GM21529 (cell line): ENCODE measurements at regions not wholly inside any gene's neighbourhood (a gene's known extent, or its start where the extent isn't known, plus 50 kb on each side); places are given as distances from the start of the nearest gene placed in this dataset.
"Not testable (repeated sequence)": the region's sequence is repeated elsewhere in the genome, so short reads cannot be mapped to it uniquely, and the experiment has no call there.

ENCODE experiments used
- ATAC-seq: cut with Tn5 transposase; IDR thresholded peaks from one replicate; pipeline ENCODE4 v1.9.1; 2021; ENCODE audit not compliant: unreplicated experiment

DNA sequence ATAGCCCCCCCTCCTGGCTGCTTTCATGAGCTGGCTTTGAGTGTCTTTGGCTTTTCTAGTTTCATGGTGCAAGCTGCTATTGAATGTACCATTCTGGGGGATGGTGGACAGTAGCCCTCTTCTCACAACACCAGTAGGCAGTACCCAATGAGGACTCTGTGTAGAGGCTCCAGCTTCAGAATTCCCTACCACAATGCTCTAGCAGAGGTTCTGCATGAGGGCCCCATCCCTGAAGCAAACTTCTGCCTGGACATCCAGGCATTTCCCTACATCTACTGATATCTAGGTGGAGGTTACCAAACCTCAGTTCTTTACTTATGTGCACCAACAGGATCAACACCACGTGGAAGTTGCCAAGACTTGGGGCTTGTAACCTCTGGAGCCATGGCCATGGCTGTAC is 1742.9 kb downstream of the SI start:
- ATAC-seq, result no peak

DNA sequence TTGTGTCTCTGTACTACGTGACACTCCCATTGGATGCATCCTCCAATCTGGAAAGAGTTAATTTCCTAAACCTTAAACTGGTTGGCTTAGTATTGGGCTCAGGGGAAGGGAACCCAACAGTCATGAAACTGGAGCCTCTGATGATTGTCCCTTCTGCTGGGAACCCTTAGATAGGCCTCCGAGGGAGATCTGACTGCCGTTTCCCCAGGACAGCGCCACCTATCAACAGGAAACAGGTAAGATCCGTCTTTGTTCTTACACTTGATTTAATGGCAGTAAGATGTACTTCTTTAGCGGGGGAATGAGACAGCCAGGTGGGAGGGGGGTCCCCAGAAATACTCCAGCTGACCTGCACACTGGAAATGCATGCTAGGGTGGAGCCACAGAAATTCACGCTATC is 1749.6 kb downstream of the SI start:
- ATAC-seq, result no peak

GRCh38 chr3:163327086-163327485 is 1751.2 kb downstream of the SI start:
- no peak for ATAC-seq

DNA sequence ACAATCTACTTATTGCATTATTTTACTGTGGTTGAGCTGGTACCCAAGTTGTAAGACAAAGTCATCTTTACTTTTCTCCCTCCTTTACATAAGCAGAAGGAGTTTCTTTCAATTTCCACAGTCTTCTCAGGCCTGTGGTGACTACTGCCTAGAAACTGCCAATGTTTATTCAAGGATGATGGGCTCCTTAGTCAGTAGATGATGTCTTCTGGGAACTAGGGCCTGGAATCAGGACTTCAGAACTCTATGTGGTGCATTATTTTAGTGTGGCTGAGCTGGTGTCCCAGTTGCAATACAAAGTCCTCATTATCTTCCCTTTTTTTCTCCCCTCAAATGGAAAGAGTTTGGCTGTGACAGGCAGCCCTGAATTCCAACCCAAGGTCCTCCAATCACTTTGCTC is 1762.5 kb downstream of the SI start:
- no peak for ATAC-seq

DNA sequence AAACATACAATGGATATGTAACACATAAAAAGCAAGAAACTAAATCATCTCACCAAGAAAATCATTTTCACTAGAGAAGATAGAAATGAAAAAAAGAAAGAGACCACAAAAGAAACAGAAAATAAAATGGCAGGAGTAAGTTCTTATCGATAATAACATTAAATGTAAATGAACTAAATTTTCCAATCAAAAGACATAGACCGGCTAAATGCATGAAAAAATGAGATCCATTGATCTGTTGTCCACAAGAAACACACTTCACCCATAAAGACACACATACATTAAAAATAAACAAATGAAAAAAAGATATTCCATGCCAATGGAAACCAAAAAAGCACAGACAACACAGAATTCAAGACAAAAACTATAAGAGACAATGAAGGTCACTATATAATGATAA is 1771.9 kb downstream of the SI start:
- ATAC-seq, result no peak

DNA sequence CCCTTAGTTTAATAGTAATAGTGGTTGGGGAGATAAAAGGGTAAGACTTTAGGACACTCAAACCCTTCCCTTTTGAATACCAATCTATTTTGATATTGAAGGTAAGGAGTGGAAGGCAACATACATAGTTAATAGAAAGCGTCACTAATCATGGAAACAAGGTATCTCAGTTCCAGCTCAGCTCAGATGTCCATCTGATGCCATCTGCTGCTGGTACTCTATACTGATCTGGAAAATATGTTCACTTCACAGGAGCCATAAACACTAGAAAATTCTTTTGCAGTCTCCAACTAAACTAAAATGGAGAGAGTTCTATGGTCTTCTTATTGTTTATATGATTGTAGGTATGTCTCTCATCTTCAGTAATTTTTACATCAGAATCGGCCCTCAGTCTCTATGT is 1777.1 kb downstream of the OTOL1 start:
- ATAC-seq, result no peak

GRCh38 chr3:163266731-163267130 is 1770.1 kb downstream of the OTOL1 start:
- ATAC-seq, result no peak

GRCh38 chr3:163261618-163262017 is 1765.0 kb downstream of the OTOL1 start:
- ATAC-seq, result no peak

GRCh38 chr3:163261056-163261455 is 1764.4 kb downstream of the OTOL1 start:
- ATAC-seq, result no peak

GRCh38 chr3:163218336-163218735 is 1721.7 kb downstream of the OTOL1 start:
- ATAC-seq, result no peak

- ATAC-seq, result no peak
Measured at GRCh38 chr3:163213838-163214237, 1717.2 kb downstream of the OTOL1 start.

DNA sequence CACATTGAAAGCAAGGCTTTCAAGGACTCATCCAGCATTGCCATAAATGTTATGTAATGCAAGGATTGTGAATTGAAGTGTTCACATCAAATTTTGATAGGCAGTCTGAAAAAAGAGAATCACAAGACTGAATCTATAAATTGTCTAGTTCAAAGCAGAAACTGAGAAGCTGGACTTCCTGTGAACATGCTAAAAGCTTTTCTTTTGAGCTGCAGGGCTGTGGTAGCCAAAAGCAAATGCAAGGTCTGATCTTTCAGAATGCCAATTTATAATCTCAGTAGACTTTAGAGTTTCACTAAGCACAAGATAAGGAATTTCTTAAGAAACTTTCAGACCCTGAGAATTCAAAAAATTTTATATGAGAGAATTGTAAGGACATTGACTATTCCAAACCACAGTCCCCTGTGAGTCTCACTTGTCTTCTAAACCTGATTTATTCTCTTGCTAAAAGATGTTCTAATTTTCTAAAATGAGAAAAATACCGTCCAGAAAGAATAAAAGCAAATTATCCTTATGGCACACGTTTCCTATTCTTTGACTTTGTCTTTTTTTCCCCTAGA is 1700.3 kb downstream of the OTOL1 start:
- no peak for ATAC-seq

- ATAC-seq, result no peak
Measured at GRCh38 chr3:163196245-163196644, 1699.6 kb downstream of the OTOL1 start.

DNA sequence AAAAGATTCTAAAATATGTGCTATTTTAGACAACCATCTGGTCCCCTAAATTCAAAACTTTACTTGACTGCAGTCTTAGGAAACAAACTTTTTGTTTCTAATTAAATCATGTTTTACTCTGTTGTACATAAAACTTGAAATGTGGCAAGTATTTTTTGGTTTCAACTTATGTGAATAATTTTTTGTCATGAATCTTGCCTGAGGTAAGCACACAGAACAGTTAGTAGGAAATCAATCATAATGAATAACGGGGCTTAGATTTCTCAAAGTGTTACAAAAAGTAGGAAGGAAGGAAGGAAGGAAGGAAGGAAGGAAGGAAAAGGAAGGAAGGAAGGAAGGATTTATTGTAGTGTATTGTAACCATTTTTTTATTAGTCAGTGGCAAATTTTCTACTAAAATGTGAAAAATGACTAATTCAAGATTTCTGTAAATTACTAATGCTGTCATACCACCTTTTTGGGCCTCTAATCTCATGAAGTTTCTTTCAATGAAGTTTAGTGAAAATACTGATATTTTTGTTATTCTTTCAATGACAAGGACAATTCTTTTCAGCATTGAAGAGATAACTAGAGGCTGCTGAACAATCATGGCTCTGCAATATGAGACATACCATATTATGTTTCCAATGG is 1689.2 kb downstream of the OTOL1 start:
- no peak for ATAC-seq

DNA sequence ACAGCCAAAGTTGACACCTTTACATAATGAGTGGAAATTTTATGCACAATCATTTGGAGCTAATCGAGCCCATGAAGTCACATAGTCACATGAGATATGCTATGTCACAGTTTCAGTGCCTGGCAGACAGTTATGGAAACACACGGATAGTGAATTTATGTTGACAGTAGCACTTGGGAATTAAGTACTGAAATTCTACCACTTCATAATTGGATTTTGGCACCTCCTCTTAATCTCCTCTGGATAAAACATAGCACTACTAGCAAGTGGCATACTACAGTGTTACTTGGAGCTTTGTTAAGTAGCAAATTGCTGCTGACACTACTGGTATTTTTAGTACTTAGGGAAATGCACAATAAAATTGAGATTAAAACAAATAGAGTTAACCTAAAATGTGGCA is 1679.4 kb downstream of the OTOL1 start:
- no peak for ATAC-seq

DNA sequence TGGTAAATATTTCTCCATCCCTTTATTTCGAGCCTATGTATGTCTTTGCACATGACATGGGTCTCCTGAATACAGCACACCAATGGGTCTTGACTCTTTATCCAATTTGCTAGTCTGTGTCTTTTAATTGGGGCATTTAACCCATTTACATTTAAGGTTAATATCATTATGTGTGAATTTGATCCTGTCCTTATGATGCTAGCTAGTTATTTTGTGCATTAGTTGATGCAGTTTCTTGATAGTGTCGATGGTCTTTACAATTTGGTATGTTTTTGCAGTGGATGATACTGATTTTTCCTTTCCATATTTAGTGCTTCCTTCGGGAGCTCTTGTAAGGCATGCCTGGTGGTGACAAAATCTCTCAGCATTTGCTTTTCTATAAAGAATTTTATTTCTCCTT is 1675.9 kb downstream of the OTOL1 start:
- ATAC-seq, result not testable (repeated sequence)

DNA sequence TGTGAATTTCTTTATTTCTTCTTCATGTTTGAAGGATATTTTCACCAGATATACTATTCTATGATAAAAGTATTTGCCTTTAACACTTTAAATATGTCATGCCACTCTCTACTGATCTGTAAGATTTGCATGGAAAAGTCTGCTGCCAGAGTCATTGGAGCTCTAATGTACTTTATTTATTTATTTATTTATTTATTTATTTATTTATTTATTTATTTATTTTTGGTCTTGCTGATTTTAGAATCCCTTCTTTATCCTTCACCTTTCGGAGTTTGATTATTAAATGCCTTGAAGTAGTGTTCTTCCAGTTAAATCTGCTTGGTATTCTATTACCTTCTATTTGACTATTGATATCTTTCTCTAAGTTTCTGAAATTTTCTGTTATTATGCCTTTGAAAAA is 1669.6 kb downstream of the OTOL1 start:
- no peak for ATAC-seq

GRCh38 chr3:163159306-163159705 is 1662.7 kb downstream of the OTOL1 start:
- ATAC-seq, result no peak

GRCh38 chr3:163139600-163139999 is 1643.0 kb downstream of the OTOL1 start:
- ATAC-seq, result no peak

DNA sequence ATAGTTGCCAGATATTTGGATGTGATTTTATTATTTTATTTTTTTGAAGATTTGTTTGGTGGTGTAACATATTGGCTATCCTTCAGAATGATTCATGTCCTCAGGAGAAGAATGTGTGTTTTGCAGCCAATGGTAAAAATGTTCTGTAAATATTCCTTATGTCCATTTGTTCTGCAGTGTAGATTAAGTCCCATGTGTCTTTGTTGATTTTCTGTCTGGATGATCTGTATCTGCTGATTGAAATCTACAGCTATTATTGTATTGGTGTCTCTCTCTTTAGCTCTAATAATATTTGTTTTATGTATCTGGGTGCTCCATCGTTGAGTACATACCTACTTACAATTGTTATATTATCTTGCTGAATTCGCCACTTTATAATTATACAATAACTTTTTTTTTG is 1641.7 kb downstream of the OTOL1 start:
- no peak for ATAC-seq

DNA sequence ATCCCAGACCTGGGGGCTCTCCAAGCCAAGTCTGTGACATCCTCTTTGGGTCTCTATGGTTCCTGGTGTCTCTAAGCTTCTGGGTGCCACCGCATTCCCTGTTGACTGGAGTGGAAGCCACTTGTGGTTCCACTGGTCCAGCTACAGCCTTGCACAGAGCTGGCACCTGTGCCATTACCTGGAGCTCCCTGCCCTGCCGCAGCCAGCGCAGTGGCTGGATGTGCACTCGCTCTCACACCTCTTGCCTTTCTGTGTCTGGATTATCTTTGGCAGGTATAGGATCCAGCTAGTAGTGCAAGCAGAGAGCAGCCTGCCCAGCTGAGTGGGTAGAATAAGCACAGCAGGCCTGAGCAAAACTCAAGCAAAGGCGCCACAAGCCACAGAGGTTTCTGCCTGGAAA is 1635.5 kb downstream of the OTOL1 start:
- no peak for ATAC-seq

DNA sequence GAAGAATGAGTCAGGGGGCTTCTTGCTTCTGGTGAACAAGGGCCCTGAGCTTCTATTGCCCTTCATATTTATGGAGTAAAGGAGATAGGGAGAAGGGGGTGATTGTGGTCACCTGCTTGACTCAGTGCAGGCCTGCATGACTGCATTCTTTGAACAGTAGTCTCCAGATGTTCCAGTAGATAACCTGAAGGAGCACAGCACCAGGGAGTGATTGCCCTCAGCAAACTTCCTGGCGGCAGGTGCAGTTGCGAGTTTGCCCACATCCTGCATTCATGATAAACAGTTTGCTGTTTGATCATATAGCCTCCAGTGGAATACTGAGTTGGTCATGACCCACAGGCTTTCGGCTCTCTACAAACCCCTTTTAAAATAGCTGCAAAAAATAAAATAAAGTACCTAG is 1632.7 kb downstream of the OTOL1 start:
- ATAC-seq, result no peak

- no peak for ATAC-seq
Measured at GRCh38 chr3:163126115-163126514, 1629.5 kb downstream of the OTOL1 start.
